ENCODE measurements at regions not wholly inside any gene's neighbourhood (a gene's known extent, or its start where the extent isn't known, plus 50 kb on each side); places are given as distances from the start of the nearest gene placed in this dataset.

DNA sequence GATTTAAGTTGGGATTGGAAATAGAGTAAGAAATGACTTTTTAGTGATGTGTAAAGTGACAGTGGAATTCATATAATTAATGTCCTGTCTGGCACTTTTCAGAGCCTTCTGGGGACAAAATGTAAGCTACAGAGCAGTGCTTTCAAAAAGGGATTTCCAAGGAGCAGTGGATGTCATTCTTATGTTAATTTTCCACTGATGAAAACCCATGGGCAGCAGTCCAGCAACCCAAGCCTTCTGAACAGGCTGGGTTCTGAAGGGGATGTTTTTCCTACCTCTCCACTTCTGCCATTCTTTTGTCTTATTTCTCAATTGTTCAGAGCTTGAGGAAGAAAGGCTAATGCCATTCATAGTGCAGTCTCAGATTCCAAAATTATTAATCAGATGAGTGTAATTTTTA is 717.6 kb upstream of the HS3ST1 start:
- no peak for TF ChIP-seq POLR2A (IDR thresholded peaks at IDR 0.05)
- TF ChIP-seq, protein P1, sequence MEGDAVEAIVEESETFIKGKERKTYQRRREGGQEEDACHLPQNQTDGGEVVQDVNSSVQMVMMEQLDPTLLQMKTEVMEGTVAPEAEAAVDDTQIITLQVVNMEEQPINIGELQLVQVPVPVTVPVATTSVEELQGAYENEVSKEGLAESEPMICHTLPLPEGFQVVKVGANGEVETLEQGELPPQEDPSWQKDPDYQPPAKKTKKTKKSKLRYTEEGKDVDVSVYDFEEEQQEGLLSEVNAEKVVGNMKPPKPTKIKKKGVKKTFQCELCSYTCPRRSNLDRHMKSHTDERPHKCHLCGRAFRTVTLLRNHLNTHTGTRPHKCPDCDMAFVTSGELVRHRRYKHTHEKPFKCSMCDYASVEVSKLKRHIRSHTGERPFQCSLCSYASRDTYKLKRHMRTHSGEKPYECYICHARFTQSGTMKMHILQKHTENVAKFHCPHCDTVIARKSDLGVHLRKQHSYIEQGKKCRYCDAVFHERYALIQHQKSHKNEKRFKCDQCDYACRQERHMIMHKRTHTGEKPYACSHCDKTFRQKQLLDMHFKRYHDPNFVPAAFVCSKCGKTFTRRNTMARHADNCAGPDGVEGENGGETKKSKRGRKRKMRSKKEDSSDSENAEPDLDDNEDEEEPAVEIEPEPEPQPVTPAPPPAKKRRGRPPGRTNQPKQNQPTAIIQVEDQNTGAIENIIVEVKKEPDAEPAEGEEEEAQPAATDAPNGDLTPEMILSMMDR (IDR thresholded peaks at IDR 0.05) = no peak
